ENCODE measurements at regions not wholly inside any gene's neighbourhood (a gene's known extent, or its start where the extent isn't known, plus 50 kb on each side); places are given as distances from the start of the nearest gene placed in this dataset.
A peak's percentile ranks its signal among the peaks of the same experiment; 100 is the strongest.

- no peak for DNase-seq
Observed at GRCh38 chr12:69097619-69098368, 141.6 kb upstream of the CPSF6 start.

DNA sequence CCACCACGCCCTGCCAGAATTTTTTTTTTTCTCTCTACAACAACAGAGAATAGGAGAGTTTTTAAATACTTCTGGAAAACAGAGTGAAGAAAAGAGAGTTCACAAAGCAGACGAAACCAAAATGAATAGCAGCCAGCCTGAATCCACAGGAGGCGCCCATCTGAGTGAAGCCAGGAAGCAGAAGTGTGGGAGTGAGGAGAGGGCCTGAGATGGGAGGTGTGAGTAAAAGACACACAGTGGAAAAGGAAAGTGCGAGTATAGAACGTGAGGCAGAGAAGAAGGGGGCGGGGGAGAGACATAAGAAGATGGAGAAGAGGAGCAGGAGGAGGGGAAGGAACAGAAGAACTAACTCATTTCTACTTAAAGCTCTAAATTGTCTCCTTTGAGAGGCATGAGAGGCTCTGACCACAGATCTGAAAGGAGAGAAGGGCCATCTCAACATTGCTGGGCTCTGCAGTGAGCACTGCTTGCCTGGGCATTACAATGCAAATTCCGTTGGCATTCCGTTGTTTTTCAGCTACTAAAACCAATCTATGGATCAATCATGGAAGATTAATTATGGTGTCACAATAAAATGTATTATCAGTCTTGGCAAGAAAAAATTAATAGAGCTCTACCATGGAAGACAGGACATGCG, 140.1 kb upstream of the CPSF6 start:
- no peak for DNase-seq

DNA sequence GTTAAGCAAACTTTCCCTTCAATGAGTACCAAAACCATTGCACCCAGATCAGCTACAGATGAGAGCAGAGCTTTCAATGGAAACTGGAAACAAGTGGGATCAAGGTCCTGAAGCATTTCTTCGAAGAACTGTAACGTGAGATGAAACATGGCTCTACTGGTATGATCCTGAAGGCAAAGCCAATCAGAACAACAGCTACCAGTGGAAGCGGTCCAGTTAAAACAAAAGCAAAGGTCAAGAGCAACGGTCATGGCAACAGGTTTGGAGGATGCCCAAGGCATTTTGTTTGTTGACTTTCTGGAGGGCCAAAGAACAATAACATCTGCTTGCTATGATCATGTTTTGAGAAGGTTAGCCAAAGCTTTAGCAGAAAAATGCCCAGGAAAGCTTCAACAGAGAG, 137.9 kb upstream of the CPSF6 start:
- peak; percentile 26 for DNase-seq

DNA sequence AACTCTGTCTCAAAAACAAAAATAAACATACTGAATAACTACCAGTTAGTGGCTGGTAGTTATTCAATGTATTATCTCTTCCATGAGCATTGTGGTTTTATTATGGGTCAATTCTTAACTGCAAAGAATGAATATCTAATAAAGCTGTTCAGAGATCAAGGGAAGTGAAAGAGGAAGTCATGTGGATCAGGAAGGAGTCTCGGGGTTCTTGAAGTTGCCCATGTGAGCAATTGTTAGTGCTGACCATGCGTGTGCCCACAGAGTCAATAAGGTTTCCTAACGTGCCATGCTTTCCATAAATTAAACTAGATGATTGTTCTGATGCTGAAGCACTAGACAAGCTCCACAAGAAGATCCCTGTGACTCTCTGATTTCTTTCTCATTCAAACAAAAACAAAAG, 136.5 kb upstream of the CPSF6 start:
- DNase-seq: no peak

GRCh38 chr12:69105101-69105962, 134.0 kb upstream of the CPSF6 start:
- DNase-seq: peak; percentile 63

DNA sequence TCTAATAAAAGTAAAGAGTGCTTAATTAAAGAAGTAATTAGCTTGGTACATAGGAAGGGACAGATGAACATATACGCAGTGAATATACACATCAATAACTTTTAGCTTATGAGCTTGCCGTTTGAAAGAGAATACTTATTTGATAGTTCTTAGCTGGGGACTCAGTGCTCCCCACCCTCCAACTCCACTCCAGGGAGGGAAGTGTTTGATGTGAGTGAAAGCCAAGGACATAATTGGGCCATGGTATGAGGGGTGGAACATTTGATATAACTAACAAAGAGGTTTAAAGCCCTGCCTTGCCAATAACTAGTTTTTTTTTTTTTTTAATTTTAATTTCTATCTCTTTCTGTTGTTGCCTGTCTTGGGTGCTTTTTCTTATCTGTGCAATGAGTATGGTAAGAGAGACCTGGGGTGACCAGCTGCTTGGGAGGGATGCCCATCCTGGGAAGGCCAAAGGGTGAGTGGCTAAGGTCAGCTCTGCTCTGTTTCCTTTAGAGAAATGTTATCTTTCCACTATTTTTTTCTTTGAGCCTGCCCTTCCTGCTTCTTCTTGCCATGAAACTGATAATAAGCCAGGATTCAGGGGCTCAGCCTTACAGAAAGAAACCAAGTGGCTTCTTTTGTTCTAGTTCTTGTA, 132.8 kb upstream of the CPSF6 start:
- DNase-seq: no peak

- DNase-seq: no peak
Observed at GRCh38 chr12:69107541-69107940, 131.8 kb upstream of the CPSF6 start.

DNA sequence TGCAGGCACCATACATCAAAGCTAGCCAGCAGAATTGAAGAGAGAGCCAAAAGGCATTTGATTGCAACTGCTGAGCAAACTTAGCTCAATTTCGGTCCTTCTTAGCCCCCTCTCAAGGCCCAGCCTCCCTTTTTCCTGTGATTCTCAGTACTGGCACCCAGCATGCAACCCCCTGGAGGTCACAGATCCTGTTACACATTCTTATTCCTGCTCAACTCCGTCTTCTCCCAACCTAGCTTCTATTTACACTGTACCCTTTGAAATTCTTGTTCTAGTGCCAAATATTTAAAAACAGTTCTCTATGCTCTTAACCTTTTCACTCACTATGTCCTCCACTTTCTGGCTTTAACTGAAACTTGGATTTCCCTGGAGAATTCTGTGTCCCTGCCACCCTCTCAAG, 131.3 kb upstream of the CPSF6 start:
- no peak for DNase-seq

GRCh38 chr12:69112616-69113015, 126.8 kb upstream of the CPSF6 start:
- no peak for DNase-seq

DNA sequence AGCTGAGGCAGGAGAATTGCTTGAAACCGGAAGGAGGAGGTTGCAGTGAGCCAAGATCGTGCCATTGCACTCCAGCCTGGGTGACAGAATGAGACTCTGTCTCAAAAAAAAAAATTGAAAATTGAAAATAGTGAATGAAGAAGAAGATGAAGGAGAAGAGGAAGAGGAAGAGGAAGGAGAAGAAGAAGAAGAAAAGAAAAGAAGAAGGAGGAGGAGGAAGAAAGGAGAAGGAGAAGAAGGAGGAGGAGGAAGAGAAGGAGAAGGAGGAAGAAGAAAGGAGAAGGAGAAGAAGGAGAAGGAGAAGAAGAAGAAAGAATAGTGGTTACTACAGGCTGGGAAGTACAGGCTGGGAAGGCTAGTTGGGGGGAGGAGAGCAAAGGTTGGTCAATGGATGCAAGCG, 124.3 kb upstream of the CPSF6 start:
- DNase-seq: no peak

DNA sequence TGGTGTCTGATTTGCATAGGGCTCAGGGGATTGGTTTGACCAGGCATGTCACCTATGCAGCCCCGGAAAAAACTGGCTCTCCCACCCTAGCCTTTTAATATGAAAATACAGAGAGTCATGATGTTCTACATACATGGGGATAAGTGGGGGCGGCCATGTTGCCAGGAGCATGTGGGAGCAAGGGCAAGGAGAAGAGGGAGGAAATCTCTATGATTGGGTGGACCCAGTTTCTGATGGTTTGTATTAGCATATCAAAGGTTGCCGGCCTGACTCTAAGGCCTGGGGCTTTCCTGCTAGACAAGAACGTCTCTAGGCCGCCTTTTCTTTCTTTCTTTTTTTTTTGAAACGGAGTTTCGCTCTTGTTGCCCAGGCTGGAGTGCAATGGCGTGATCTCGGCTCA, 123.4 kb upstream of the CPSF6 start:
- no peak for DNase-seq

DNA sequence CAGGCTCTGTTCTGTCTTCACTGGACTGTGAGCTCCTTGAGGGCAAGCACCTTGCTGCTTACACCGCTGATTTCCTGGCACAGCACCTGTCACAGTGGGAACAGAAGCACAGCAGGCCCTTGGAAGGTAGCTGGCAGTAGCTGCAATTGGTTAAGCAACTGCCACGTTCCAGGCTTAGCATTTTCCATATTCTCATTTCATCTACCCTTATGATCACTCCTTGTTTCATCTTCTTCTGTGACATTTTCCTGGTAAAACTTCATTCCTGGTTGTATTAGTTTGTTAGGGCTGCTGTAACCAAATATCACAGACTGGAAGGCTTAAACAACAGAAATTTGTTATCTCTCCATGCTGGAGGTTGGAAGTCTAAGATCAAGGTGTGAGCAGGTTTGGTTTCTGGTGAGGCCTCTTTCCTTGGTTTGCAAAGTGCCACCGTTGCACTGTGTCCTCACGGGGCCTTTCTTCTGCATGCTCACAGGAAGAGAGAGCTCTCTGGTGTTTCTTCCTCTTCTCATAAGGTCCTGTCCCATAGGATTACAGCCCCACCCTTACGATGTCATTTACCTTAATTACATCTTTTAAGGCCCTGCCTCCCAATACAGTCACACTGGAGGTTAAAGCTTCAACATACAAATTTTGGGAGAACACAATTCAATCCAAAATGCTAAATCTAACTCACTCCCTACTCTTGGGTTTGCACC, 121.7 kb upstream of the CPSF6 start:
- no peak for DNase-seq

- DNase-seq: no peak
Observed at GRCh38 chr12:69118516-69118915, 120.9 kb upstream of the CPSF6 start.

DNA sequence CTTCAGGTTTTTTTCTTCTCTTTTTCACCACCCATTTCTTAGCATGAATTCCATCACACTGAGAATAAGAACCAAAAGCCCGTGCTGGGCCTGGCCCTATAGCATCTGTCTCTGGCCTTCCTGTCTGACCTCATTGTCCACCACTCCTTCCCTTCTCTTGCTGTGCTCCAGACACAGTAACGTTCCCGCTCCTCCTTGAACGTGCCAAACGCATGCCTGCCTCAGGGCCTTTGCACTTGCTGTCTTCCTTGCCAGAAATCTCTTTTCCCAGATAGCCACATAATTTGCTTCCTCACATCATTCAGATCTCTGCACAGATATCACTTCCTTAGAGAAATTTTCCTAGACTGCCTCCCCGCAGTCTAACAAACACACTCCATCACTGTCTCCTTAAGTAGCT, 119.6 kb upstream of the CPSF6 start:
- DNase-seq: no peak

DNA sequence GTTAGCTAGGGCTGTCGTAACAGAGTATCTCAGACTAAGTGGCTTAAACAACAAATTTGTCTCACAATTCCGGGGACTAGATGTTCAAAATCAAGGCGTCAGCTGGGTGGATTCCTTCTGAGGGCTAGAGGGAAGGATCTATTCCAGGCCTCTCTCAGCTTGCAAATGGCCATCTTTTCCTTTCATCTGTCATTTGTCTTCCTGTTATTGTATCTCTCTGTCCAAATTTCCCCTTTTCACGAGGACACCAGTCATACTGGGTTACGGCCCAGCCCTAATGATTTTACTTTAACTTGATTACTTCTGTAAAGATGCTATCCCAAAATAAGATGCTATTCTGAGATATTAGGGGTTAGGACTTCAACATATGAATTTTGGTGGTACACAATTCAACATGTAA, 119.0 kb upstream of the CPSF6 start:
- DNase-seq: no peak

GRCh38 chr12:69123311-69123710, 116.1 kb upstream of the CPSF6 start:
- DNase-seq: no peak

DNA sequence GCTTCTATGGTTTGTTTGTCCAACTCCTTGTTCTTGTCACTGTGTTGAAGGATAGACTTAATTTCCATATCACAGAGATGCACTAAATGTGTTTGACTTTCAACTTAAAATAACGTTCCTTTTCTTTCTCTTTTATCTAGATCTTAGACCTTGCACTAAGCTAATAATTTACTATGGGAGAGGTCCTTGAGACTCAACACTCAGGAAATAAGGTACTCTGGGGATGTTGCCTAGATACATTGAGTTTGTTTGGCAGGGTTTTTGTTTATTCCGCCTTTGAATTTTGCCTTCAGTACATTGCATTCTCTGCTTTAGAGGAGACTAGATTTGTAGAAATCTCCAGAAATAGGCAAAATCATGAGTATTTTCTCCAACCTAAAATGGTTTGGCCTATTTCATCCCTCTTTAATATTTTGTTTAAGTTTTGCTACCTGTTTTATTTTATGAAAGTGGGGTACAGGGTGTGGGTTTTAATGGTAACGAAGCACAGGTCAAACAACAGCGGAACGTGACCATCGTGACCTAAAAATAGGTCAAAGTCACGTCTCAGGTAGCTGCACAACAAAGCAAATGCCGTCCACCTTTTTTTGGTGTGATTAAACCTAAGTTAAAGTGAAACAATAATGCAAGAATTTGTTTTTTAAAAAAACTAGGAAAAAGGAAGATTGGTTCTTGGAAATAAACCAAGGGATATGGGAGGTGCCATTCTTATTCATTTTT, 115.3 kb upstream of the CPSF6 start:
- peak; percentile 71 for DNase-seq

DNA sequence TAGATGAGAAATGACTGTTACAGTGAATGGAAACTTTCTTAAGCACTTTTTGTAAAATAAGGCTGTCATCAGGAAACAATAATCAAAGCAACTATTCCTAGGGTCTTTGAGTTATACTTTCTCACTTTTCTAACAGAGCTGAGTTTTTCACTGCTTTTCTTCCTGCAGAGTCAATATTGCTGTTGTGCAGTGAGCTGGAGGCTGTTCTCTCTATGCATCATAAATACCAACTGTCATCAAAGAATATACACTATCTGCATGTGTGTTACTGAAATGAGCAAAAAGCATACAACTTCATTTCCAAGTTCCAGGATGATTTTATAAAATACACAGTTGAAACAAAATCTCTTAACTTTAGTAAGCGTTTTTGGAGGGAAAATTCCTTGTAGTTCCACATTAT, 110.4 kb upstream of the CPSF6 start:
- DNase-seq: no peak

- no peak for DNase-seq
Observed at GRCh38 chr12:69129564-69129963, 109.8 kb upstream of the CPSF6 start.

GRCh38 chr12:69130064-69130463, 109.3 kb upstream of the CPSF6 start:
- no peak for DNase-seq

GRCh38 chr12:69131077-69131476, 108.3 kb upstream of the CPSF6 start:
- no peak for DNase-seq

Measured in DMS79 treated with DMSO at 0.1 percent for 48 hours (cell line).